ENCODE measurements at regions not wholly inside any gene's neighbourhood (a gene's known extent, or its start where the extent isn't known, plus 50 kb on each side); places are given as distances from the start of the nearest gene placed in this dataset.

GRCh38 chr7:84801396-84801795, 385.5 kb downstream of the SEMA3D start:
- no peak for TF ChIP-seq CTCF (IDR thresholded peaks at IDR 0.05; ENCODE audit: low read depth, low read length, missing control alignments)
- DNase-seq (ENCODE audit: extremely low read depth, low read depth), result no peak
- no peak overlapping the region for H3K4me3 ChIP-seq (replicated peaks; ENCODE audit: low read depth, low read length)

- TF ChIP-seq CTCF (IDR thresholded peaks at IDR 0.05; ENCODE audit: low read depth, low read length, missing control alignments), result no peak
- no peak overlapping the region for H3K4me3 ChIP-seq (replicated peaks; ENCODE audit: low read depth, low read length)
- DNase-seq (ENCODE audit: extremely low read depth, low read depth), result no peak
These were observed 386.0 kb downstream of the SEMA3D start for GRCh38 chr7:84800846-84801245.

- no peak overlapping the region for H3K4me3 ChIP-seq (replicated peaks; ENCODE audit: low read depth, low read length)
These were observed 387.8 kb downstream of the SEMA3D start for GRCh38 chr7:84799106-84799505.

GRCh38 chr7:84792231-84792893, 394.5 kb downstream of the SEMA3D start:
- no peak for TF ChIP-seq CTCF (IDR thresholded peaks at IDR 0.05; ENCODE audit: low read depth, low read length, missing control alignments)
- no peak for DNase-seq (ENCODE audit: extremely low read depth, low read depth)
- no peak overlapping the region for H3K4me3 ChIP-seq (replicated peaks; ENCODE audit: low read depth, low read length)

More at GRCh38 chr7:84799106-84799505, 387.8 kb downstream of the SEMA3D start:
- no peak for DNase-seq (ENCODE audit: extremely low read depth, low read depth)
- TF ChIP-seq CTCF (IDR thresholded peaks at IDR 0.05; ENCODE audit: low read depth, low read length, missing control alignments), result no peak

GRCh38 chr7:84790882-84791281, 396.0 kb downstream of the SEMA3D start:
- DNase-seq (ENCODE audit: extremely low read depth, low read depth), result no peak
- no peak for TF ChIP-seq CTCF (IDR thresholded peaks at IDR 0.05; ENCODE audit: low read depth, low read length, missing control alignments)
- H3K4me3 ChIP-seq (replicated peaks; ENCODE audit: low read depth, low read length), result no peak overlapping the region

- no peak for TF ChIP-seq CTCF (IDR thresholded peaks at IDR 0.05; ENCODE audit: low read depth, low read length, missing control alignments)
- no peak overlapping the region for H3K4me3 ChIP-seq (replicated peaks; ENCODE audit: low read depth, low read length)
- DNase-seq (ENCODE audit: extremely low read depth, low read depth), result no peak
These were observed 400.8 kb downstream of the SEMA3D start for GRCh38 chr7:84786073-84786472.

GRCh38 chr7:84784450-84784849, 402.4 kb downstream of the SEMA3D start:
- no peak for TF ChIP-seq CTCF (IDR thresholded peaks at IDR 0.05; ENCODE audit: low read depth, low read length, missing control alignments)
- no peak for DNase-seq (ENCODE audit: extremely low read depth, low read depth)
- H3K4me3 ChIP-seq (replicated peaks; ENCODE audit: low read depth, low read length), result no peak overlapping the region

Measured in HFF-Myc (cell line).